ENCODE measurements at regions not wholly inside any gene's neighbourhood (a gene's known extent, or its start where the extent isn't known, plus 50 kb on each side); places are given as distances from the start of the nearest gene placed in this dataset.

GRCh38 chr2:108145557-108146326 lies 94.0 kb upstream of the SULT1C3 start:
- peak; percentile 76 for DNase-seq (ENCODE audit: low read depth)

- no peak for DNase-seq (ENCODE audit: low read depth)
Measured at GRCh38 chr2:108148555-108148954, 91.2 kb upstream of the SULT1C3 start.

GRCh38 chr2:108154366-108155061 lies 85.3 kb upstream of the SULT1C3 start:
- DNase-seq (ENCODE audit: low read depth), result no peak

GRCh38 chr2:108161298-108161697 lies 78.5 kb upstream of the SULT1C3 start:
- no peak for DNase-seq (ENCODE audit: low read depth)

- DNase-seq (ENCODE audit: low read depth), result no peak
Measured at GRCh38 chr2:108164318-108164717, 75.5 kb upstream of the SULT1C3 start.

- DNase-seq (ENCODE audit: low read depth), result no peak
Measured at GRCh38 chr2:108165729-108166128, 74.0 kb upstream of the SULT1C3 start.

GRCh38 chr2:108167699-108168098 lies 72.1 kb upstream of the SULT1C3 start:
- no peak for DNase-seq (ENCODE audit: low read depth)

GRCh38 chr2:108169982-108170625 lies 69.7 kb upstream of the SULT1C3 start:
- DNase-seq (ENCODE audit: low read depth), result peak; percentile 50

- peak; percentile 48 for DNase-seq (ENCODE audit: low read depth)
Measured at GRCh38 chr2:108171657-108172056, 68.1 kb upstream of the SULT1C3 start.

- peak; percentile 62 for DNase-seq (ENCODE audit: low read depth)
Measured at GRCh38 chr2:108182489-108182888, 57.3 kb upstream of the SULT1C3 start.

- DNase-seq (ENCODE audit: low read depth), result peak; percentile 53
Measured at GRCh38 chr2:108184419-108184818, 55.3 kb upstream of the SULT1C3 start.

- peak; percentile 71 for DNase-seq (ENCODE audit: low read depth)
Measured at GRCh38 chr2:108189316-108189715, 50.5 kb upstream of the SULT1C3 start.

Measured in ELR (cell line).